ENCODE measurements at regions not wholly inside any gene's neighbourhood (a gene's known extent, or its start where the extent isn't known, plus 50 kb on each side); places are given as distances from the start of the nearest gene placed in this dataset.

DNA sequence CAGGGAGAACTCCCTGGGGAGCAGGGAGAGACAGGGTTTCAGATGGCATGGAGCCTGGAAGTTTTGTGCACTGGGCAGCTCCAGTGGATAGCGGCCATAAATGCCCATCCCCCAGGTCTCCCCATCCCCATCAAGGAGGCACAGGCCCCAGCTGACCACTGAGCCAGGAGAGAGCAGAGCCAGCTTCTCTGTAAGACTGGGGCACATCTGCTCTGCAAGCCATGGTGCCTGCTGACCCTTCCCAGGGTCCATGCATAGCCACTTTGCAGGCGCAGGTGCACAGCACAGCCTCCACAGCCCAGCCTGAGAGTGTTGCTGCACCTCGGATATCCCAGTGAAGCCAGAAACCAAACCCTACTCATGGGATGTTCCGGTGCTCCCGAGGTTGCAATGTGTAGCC lies 206.3 kb upstream of the SPANXN4 start:
- TF ChIP-seq POLR2A (IDR thresholded peaks at IDR 0.05), result no peak
- TF ChIP-seq, protein P1, sequence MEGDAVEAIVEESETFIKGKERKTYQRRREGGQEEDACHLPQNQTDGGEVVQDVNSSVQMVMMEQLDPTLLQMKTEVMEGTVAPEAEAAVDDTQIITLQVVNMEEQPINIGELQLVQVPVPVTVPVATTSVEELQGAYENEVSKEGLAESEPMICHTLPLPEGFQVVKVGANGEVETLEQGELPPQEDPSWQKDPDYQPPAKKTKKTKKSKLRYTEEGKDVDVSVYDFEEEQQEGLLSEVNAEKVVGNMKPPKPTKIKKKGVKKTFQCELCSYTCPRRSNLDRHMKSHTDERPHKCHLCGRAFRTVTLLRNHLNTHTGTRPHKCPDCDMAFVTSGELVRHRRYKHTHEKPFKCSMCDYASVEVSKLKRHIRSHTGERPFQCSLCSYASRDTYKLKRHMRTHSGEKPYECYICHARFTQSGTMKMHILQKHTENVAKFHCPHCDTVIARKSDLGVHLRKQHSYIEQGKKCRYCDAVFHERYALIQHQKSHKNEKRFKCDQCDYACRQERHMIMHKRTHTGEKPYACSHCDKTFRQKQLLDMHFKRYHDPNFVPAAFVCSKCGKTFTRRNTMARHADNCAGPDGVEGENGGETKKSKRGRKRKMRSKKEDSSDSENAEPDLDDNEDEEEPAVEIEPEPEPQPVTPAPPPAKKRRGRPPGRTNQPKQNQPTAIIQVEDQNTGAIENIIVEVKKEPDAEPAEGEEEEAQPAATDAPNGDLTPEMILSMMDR (IDR thresholded peaks at IDR 0.05), result no peak

Measured in right lobe of liver (tissue), 4 donors.